ENCODE measurements at regions not wholly inside any gene's neighbourhood (a gene's known extent, or its start where the extent isn't known, plus 50 kb on each side); places are given as distances from the start of the nearest gene placed in this dataset.
"Not testable (repeated sequence)": the region's sequence is repeated elsewhere in the genome, so short reads cannot be mapped to it uniquely, and the experiment has no call there.

DNA sequence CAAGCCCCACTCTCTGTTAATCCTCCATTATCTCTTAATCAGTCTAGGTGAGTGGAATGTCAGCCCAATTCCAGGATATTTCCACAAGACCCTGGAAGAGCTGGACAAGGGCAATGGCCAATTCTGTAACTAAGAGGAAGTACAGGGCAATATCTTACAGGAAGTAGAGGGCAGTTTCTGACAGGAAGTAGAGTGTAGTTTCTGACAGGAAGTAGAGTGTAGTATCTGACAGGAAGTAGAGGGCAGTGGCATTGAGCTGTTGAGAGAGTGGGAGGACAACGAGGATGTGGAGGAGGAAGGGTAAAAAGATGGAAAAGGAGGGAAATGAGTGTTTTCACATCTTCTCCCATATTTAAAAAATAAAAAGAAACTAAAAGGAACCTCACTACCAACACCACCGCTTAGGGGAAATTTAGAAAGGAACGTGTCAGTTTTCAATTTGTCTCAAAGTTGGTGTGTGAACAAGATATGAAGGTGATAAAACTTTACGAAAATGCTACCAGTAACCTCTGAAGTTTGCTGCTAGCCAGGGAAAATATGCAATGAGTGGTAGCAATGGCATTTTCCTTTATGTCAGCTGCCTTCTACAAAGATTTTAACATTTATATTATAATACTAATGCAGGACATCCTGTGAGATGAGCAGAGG, 430.9 kb upstream of the HNRNPA3 start:
- no peak for DNase-seq

DNA sequence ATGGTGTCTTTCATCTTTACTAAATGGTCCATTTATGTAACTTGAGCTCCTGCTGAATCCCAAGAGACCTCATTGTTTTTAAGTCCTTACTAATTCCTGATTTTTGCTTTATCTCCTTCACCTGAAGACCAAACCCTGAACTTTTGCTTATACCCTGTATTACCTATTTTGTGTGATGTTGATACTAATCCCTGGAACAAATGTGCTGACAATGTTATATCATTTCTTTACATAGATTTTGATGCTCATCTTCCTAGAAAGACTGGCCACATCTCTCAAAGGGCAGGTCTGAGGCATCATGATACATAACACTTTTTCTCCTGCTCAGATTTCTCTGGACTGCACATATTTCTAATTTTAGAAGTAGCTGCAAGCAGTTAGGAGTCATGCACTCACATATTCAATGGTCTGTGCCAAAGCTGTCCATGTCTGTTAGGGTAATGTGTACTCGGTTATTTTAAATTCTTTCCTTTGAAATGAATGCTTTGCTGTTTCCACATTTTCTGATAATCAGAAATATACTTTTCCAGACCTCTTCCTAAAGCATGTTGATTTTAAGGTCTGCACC, 427.9 kb upstream of the HNRNPA3 start:
- DNase-seq = no peak

DNA sequence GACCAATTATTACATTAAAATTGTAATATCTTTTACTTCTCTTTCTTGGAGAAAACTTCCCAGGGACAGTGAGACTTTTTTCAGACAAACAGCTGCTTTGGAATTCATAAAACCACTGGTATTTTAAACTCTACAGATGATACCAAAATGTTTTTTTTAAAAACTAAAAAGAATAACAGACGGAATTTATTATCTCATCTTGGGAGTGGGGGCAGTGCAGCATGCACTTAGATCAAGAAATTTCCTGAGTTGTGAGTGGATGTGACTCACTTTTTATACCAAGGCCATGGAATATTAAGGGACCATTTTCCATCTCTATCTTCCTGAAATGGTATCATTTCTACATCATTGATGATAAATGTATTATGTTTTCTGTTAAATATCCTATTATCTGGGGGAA, 422.8 kb upstream of the HNRNPA3 start:
- no peak for DNase-seq

DNA sequence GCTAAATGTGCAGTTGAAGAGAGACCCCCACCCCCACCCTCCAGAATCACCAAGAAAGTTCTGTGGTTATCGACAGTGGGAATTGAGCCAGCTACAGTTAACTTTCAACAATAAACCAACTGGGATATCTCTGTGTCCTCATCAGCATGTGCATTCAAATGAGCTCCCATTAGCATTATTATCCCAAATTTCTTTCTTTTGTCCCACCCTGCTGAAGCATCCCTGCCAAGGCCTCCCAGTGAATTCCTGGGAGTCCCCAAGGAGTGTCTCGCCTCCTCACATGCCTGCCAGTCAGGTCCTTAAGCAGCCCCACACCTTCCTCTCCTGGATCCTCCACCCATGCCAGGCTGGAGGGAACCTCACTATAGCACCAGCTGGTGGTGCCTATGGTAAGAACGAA, 422.1 kb upstream of the HNRNPA3 start:
- DNase-seq = no peak

DNA sequence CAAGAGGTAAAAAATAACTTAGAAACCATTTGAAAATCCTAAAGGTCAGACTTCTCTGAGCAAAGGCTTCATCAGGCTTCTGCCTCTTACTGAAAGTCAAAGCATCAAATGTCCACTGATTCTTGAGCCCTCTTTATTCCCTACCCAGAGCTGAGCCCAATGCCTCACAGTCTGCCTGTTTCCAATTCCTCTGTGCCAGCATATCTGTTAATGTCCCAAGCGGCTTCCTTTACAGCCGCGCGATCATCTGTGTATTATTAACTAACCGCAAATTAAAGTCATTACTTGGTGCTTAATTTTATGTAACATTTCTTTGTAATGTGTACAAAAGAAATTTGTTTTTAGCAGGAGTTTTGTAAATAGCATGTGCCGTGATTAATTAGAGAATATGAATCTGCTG, 418.8 kb upstream of the HNRNPA3 start:
- DNase-seq = no peak

DNA sequence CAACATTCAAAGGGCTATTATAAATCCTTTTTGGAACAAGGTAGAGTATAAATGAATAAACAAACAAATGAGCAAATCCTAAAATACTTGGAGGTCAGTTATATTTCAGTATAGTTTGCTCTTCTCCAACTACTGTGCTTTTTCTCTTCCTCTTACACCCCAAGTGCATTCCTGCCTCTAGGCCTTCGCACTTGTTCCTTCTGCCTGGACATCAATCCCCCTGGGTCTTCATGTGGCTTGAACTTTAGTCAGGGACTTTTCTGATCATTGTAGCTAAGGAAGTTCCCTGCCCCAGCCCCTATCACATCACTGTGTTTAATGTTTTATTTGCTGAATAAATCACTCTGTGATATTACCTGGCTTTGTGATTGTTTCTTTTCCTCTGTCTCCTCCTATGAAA, 418.2 kb upstream of the HNRNPA3 start:
- no peak for DNase-seq

DNA sequence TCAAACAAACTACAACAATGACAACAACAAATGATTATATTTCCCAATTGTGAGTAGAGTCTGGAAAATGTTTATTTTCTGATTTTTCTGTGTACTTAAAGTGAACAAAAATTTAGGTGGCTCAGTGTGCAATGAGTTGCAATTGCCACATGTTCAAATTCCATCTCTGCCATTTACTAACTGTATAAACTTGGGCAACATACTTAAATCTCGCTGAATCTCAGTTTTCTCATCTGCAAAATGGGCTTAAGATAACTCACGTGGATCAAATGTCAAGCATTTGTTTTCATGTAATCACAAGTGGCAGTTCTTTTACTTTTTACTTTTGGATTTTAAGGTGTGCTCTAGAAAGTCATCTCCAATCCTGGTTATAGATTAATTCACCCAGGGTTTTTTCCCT, 416.8 kb upstream of the HNRNPA3 start:
- DNase-seq = no peak

DNA sequence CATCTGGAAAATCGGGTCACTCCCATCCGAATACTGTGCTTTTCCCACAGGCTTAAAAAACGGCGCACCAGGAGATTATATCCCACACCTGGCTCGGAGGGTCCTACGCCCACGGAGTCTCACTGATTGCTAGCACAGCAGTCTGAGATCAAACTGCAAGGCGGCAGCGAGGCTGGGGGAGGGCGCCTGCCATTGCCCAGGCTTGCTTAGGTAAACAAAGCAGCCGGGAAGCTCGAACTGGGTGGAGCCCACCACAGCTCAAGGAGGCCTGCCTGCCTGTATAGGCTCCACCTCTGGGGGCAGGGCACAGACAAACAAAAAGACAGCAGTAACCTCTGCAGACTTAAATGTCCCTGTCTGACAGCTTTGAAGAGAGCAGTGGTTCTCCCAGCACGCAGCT, 415.9 kb upstream of the HNRNPA3 start:
- not testable (repeated sequence) for DNase-seq

DNA sequence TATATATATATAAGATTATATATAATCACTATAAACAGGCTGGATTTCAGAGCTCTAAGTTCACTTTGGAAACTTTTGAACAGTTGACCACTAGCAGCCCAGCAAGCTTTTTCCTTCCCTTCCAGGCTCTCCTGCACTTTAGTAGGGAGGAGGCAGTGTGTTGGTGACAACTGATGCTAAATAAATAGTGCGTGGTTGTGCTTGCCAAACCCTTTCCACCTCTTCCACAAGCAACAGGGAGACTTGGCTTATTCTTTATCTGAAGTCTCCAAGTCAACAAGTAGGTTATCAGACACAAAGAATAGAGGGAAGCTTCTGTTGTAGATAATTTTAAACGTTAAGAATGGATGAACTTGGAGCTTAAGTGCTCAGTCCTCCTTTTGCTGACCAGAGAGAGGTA, 408.2 kb upstream of the HNRNPA3 start:
- DNase-seq = no peak

DNA sequence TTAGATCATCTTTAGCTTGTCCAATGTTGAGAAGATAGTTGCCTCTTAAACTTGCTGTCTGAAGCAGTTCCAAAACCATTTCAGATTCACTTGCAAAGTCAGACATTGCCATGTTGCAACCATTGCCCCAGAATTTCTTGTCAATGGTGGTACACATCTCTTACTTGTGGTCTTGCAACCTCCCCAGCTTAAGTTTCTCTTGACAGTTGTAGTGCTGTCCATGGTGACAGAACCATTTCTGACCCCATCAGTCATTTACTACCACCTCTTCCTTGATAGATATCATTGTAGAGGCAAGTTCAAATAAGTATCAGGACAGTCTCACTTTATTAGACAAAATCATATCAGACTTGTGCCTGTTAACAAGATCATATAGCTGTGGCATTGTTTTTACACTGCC, 407.2 kb upstream of the HNRNPA3 start:
- no peak for DNase-seq

DNA sequence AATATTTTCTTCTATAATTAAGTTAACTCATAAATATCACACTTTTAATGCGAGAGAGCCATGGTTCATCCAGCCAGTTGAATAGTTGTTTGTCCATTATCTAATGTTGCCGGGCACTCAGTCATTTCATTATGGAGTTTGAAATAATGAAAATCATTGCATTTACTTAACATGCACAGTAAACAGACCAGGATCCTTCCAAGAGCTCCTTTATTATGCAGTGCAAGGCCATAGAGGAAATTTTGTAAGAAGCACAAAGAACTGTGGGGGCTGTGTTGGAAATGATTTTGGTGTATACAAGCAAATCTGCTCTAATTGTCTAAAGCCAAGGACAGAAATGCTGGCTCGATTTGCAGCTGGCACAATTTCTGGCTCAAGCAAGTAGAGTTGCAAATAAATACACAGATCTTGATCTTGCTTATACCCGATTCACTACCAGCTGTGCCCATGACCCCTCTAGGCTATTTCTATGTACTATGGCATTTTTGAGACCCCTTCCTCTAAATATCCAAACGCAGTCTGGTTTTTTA, 400.3 kb upstream of the HNRNPA3 start:
- DNase-seq = no peak

DNA sequence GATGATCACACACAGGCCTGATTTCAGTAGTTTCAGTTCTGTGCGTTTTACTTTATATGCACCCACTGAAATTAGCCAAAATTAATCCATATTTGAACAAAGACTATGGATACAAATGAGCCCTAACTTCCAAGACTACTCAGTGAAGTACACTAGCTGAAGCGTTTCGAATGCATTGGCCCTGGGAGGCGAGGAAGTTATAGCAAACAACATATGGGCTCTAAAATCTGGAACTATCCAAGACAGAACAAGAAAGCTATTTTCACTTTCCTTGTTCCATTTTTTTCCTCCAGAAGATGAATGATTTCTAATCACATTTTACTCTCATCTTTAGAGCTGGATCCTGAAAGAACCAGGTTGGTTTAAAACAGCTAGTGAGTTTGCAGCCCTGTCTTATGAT, 399.4 kb upstream of the HNRNPA3 start:
- DNase-seq = no peak

DNA sequence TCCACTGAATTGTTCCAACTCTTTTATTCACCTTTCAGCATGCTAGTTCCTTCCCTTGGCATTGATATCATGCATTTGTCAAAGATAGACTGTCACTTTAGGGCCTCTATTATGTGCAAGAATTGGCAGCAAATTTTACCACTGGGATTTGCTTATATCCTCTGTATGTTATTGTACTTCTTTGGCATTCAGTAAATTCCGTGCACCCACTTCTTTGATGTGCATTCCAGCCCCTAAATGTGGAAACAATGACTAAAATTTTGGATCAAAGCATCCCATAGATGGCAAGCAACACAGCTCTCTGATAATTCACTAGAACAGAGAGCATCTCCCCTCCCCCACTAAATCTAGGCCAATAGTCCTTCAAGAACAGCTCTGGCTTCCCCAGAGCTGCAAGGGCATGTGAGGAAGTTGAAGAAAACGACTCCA, 399.0 kb upstream of the HNRNPA3 start:
- no peak for DNase-seq

DNA sequence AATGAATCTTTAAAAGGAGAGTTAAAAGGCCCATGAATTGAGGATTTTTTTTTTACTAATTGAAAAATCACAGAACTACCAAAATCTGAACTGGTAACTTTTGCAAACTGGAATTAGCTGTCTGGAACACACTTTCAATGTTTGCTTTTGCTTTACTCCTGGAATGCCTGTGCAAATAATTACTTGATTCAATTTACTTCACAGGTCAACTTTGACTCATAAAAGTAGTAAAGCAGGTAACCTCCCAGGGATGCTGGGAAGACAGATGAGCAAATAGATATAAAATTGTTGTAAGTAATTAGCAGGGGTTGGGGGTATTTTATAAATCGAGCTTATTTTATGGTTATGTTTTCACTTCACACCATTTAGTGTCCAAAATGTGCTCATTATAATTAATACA, 398.3 kb upstream of the HNRNPA3 start:
- DNase-seq = no peak

DNA sequence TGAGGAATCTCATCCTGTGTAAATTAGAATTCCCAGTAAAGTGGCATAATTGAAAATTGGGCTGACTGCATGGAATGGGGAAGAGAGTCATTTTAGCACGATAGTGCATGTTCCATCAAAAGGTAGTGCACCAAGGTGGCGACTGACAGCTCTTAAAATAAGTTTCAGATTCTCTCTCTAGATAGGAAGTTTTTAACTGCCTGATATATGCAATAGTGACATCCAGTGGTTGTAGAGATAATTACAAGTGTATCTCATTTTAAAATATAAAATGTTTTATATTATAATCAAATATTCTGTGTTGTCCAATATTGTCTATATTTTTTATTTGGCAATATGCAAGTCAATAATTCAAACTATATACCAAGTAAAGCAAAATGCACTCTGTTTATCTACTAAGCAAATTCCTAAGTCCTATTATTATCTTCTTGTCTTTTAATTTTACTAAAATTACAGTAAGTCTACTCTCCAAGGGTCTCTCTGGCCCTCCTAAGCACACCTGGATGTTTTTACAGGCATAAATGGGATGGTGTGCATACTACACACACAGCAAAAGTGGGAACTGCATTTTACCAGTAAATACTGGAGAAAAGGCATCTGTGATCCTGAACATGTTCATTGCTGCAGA, 397.7 kb upstream of the HNRNPA3 start:
- no peak for DNase-seq

DNA sequence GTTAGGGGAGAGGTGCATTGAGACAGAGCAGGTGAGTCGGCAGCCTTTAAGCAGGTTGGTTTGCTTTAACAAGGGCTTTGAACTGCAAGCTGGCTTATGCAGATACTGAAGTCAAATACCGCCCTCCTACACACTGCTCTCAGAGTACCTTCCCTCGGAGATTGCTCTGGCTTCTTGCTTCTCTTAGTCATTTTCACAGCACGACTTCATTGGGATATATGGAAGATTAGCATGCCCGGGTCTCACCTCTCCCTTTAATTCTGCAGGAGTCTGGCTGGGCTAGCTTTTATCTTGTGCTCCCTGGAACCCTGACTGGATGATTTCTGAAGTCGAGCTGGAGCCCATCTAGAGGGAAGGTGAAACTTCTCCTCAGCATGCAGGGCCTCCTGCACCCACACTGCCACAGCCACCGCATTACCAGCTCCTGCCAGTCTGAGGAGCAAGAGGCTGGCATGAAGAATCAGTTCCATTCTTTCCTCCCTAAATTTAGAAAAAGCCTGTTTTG, 395.5 kb upstream of the HNRNPA3 start:
- DNase-seq = no peak

DNA sequence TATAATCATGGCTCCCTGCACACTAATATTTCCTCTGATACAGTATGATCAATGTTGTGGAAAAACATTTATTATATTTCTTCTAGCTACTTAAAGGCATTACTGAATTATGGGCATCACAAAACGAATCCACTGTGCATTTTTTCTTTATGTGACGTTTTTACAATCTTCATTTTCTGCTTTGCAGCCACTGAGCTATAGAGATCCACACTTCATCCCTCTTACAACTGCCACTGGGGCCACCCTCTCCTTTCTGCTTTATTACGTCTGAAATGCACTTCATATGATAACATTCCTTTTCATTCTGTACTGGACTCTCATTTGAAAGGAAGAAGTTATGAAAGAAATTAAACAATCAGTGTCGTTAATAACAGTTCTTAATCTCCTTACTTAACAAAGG, 394.5 kb upstream of the HNRNPA3 start:
- no peak for DNase-seq

DNA sequence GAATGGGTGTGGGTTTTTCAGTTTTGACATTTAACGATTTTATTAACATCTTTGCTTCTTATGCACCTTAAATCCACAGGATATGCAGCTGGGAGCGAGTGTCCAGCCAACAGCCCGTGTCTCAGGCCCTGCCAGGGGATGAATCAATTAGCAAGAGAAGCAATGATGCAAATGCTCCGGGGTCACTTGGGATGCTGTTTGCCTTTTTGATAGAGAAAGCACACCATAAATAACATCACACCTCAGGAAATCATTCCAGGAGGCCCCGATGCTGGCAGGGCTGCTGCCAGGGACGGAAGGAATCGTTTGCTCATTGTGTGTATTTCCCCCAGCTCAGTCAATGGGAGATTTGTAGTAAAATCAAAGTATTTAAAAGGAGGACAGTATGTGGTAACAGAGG, 394.0 kb upstream of the HNRNPA3 start:
- no peak for DNase-seq

DNA sequence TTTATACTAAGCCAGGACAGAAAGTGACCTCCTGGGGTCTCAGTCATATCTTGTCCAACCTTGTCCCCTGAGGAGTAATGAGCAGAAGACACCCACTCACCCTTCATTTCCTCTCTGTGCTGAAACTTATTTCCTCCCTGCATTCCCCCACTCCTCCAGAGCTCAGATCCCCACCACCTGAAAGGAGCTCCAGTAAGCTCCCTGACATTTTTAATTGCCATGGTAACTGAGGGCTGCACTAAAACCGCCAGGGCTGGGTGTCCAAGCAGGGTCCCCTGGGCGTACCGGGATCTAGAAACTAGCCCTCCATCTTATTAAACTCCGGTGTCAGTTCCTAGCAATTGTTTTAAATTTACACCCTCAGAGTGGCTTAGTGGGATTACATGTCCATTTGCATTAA, 393.3 kb upstream of the HNRNPA3 start:
- DNase-seq = no peak

DNA sequence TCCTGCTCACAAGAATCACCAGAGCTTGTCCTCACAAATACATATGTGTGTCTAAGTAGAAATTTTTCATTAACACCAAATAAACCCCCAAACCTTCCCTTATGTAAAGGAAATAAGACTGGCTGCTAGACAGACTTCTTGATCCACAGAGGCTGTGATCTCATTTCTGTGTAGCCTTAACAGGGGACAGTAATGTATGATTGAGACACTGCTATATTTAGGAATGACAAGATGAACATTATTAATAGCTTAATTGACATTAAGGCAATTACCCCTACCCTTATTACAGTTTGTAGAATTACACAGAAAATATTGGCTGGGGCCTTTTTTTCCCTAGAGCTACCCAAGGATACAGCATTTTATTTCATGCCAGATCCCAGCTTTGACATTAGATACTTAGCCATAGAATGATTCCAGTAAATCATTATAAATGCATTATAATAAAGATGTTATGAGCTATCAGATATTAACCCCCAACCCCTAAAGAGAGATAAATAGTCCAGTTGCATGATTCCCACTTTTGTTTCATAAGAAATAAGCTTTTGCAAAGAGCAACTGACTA, 392.1 kb upstream of the HNRNPA3 start:
- DNase-seq = no peak

DNA sequence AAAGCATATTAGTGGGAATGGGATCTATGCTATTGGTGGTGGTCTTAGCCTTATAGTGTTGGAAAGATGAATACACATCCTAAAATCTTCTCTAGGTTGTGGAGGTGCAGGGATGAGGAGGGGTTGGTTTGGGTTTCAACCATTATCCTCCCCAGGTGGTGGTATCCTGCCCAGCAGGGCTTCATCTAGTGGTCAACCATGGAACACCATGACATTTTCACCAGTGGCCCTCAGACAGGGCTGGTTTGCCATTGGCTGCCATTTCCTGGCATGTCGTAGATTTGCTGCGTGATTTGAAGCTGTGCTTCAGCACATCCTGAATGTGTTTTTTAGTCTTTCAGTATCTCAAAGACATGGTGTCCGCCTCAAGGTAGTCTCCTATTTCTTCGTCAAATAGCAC, 391.2 kb upstream of the HNRNPA3 start:
- no peak for DNase-seq

DNA sequence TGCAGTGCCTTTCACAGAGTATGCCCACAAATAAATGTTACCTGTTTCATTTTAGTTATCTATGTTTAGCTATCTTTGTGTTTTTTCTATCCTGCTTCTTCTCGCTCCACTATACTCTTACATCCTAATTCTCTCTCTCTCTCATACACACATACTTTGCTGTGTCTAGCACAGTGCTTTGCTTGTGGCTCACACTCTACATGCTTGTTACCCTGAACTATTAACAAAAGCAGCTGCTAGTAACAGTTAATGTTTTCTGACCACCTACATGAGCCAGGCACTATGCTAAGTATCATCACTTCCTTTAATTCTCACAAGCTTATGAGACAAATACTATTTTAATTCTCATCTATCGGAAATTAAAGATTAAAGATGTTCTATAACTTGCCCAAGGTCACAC, 390.5 kb upstream of the HNRNPA3 start:
- DNase-seq = no peak

DNA sequence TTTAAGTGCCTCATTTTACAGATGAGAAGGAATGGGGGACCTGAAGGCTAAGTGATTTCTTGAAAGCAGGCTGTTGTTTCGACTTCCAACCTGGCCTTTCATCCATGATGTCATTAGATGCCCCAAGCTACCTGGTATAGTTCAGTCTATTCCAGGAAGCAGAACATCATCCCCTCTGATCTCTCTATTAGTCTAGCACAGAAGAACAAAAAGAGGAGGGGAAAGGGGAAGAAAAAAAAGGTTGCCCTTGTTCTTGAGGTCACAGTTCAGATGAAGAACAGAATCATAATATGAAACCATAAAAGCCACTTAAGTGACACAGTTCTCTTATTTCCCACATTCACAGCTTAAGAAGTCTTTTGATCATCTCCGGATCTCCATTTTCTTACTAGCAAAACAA, 386.2 kb upstream of the HNRNPA3 start:
- no peak for DNase-seq

Data from NCI-H1048 (cell line).